Fibroblast of skin of scalp (primary cell): ENCODE measurements at regions not wholly inside any gene's neighbourhood (a gene's known extent, or its start where the extent isn't known, plus 50 kb on each side); places are given as distances from the start of the nearest gene placed in this dataset.

Source experiments
- DNase-seq: peaks from one replicate; pipeline ENCODE4 v3.0.0-alpha.2; 2013

DNA sequence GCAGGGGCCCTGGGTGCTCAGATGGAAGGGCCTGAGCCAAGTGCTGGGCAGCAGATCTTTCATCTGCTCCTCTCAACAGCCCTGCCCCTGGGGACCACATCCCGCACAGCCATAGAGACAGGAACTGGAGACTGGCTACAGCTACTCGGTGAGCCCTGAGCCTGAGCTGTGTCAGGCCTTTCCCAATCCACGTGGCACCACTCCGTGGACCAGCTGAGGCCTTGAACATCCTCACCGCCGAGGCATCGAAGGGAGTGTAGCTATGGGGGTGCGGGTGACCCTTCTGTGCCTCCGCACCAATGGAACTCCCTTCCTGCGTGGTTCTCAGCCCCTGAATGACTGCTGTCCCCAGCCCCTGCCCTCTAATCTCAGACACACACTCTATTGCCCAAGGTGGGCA is 362.7 kb upstream of the SHH start:
- DNase-seq, result no peak

DNA sequence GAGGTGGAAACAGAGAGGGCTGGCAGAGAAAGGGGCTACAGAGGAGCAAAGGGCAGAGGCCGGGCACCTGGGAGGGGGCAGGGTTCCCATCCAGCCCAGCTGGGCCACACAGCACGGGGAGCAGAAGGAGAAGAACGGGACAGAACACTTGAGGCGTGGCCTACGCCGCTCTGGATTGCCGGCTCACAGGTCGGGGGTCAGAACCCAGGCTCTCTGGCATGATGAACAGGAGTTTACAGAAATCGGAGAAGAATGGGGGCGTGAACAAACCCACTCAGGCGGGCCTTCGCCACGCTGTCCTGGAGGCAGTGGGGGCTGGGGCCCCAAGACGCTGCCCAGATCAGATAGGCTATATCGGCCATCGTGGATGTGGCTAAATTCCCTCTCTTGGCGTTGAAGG is 362.2 kb upstream of the SHH start:
- DNase-seq, result no peak

- DNase-seq, result no peak
Observed at GRCh38 chr7:156173748-156174353, 361.6 kb upstream of the SHH start.

GRCh38 chr7:156173346-156173745 is 361.1 kb upstream of the SHH start:
- DNase-seq, result no peak

- DNase-seq, result no peak
Observed at GRCh38 chr7:156172638-156173037, 360.4 kb upstream of the SHH start.

GRCh38 chr7:156169474-156170370 is 357.5 kb upstream of the SHH start:
- DNase-seq, result no peak

DNA sequence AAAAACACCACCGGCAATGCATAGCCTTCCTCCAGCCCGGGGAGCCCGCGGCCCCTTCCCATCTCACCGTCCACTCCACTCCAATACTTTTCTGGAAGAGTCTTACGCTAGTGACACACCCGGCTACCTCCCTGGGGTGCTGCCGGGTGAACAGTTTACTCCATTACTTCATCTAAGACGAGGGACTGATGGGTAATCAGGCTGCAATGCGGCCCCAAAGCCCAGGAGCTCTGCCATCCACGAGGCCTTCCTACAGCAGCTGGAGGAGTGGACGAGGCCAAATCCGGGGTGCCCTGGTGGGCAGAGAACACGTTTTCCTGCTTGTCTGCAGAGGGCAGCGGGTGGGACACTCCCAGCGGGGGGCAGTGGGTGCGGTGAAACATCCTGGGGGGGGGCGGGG is 356.2 kb upstream of the SHH start:
- no peak for DNase-seq

- DNase-seq, result no peak
Observed at GRCh38 chr7:156167987-156168386, 355.7 kb upstream of the SHH start.

- no peak for DNase-seq
Observed at GRCh38 chr7:156167417-156167807, 355.1 kb upstream of the SHH start.

DNA sequence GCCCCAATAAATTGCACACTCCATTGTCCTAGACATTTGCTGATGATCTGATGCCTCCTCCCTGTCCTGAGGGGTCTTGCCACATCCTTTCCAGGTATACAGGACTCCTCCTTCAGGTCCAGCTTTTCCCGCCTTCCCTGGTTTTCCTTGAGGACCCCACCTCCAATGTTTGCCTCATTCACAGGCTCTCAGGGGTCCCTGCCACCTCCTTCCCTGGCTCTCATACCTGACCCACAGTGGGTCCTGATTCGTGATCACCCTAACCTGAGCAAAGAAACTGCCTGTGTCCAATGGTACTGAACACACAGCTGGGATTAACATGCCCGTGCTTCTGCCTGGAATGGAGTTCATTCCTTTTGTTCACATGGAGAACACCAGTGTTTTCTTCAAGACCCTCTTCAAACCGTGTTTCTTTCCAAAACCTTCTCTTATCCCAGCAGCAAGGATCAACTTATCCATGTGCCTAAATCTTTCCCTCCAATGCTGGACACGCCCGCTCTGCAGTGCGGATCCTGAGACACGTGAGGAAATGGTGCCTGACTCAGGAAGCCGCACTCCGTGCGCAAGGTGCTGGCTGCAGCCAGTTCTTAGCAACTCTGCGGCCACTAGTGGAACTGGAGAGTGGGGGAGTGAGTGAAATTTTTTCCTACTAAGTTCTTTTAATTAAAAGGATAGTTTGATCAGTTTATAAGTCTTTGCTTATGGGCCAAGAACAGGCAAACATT is 354.6 kb upstream of the SHH start:
- no peak for DNase-seq

GRCh38 chr7:156163747-156164146 is 351.5 kb upstream of the SHH start:
- DNase-seq, result no peak

GRCh38 chr7:156162451-156162850 is 350.2 kb upstream of the SHH start:
- DNase-seq, result no peak

- DNase-seq, result no peak
Observed at GRCh38 chr7:156160811-156161210, 348.5 kb upstream of the SHH start.

GRCh38 chr7:156158693-156159092 is 346.4 kb upstream of the SHH start:
- no peak for DNase-seq

- DNase-seq, result no peak
Observed at GRCh38 chr7:156158213-156158612, 345.9 kb upstream of the SHH start.

DNA sequence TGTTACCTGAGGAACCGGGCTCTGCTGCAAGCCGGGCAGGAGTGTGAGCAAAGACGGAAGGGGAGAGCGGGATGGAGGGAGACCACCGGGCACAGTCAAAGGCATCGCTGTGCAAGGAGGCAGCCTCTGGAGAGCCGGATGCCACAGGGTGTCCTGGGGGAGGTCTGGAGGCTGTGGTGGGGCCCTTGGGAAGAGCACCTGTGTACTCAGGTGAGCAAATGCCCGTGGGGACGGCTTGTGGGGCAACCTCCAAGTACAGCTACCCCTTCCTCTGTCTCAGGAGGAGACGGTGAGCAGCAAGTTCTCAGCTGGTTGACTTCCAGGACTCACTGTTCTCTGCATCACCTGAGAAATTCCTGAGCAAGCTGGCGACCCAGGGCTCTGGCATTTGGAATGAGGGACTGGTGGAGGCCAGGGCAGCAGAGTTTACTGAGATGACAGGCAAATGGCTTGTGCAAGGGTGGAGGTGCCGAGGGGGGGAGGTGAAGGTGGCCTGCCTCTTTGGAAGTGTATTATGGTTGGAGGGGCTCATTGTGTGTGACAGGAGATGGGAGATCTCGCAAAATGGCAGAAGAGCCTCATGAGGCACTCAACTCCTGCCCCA is 345.2 kb upstream of the SHH start:
- no peak for DNase-seq

- DNase-seq, result no peak
Observed at GRCh38 chr7:156156734-156157408, 344.6 kb upstream of the SHH start.

- DNase-seq, result no peak
Observed at GRCh38 chr7:156155988-156156733, 343.9 kb upstream of the SHH start.

- DNase-seq, result no peak
Observed at GRCh38 chr7:156153590-156153989, 341.3 kb upstream of the SHH start.

DNA sequence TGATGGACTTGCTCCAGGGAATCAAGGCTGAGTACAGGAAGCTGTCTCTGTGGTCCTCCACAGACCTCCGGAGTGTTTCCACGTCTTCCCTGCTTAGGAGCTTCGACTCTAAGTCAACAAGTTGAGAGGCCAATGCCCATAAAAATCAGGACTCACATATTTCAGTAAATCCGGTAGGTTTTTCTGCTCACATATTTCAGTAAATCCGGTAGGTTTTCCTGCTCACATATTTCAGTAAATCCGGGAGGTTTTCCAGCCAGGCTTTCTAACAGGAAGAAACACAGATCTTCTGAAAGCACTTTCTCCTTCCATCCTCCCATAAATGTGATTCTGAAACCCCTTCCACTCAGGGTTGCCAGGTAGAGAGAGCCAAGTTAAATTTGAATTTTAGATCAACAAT is 340.1 kb upstream of the SHH start:
- no peak for DNase-seq

DNA sequence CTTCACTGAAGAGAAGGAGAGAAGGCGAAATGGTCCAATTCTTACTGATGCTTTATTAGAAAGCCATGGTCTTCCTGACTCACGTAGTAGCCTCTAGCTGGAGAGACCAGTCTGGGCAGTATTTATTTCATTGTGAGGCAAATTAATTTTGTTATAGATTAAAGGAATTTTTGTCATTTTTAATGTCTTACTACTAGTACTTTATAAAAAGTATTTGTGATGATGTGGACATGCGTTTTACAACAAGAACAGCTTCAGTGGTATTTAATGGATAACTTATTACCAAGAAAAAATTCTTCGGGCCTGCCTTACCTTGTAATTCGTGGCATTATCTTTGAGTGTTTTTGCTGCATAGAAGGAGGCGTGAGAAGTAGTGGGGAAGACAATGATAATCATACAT is 339.4 kb upstream of the SHH start:
- no peak for DNase-seq

- DNase-seq, result no peak
Observed at GRCh38 chr7:156151078-156151477, 338.8 kb upstream of the SHH start.
